Coronary artery (tissue), 2 donors: ENCODE measurements at regions not wholly inside any gene's neighbourhood (a gene's known extent, or its start where the extent isn't known, plus 50 kb on each side); places are given as distances from the start of the nearest gene placed in this dataset.

Source experiments
- DNase-seq: peaks from one replicate; pipeline ENCODE4 v3.0.0-alpha.2; 2017; ENCODE audit warnings: low spot score
- H3K27ac ChIP-seq, 2 donors: fragments of 200-600 bp; sonication (generic); one replicate each; pipeline ENCODE4 v1.5.1; 2016 to 2019
- H3K4me3 ChIP-seq: fragments of 200-600 bp; sonication (generic); 2 replicates; pipeline ENCODE4 v1.5.1; 2016; ENCODE audit warnings: mild to moderate bottlenecking, moderate library complexity
- TF ChIP-seq, protein P1 (sequence below): fragments of 200-600 bp; sonication (generic); IDR thresholded peaks from one replicate; pipeline ENCODE4 v1.5.1; 2019; ENCODE audit warnings: antibody characterized with exemption

DNA sequence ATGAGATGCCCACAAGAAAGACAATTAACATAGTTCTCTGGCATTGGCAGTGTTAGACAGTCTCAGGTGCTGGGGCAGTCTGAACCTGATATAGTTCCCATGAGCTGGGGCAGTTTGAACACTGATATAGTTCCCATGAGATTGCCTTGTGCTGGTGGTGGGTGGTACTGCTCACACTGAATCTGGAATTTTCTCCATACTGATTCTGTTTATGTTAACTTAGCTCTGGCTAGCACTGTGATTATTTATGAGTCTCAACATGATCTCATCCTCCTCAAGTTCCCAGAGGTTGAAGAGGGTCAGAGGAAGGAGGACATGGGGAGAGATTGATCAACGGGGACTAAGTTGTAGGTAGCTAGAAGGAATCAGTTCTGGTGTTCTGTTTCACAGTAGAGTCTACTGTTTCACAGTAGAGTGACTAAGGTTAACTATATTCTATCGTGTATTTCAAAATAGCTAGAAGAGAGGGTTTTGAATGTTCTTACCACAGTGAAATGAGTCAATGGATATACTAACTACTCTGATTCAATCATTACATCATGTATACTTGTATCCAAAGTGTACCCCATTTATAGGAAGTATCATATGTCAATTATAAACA, 379.9 kb downstream of the ADAM29 start:
- DNase-seq, result no peak
- no peak overlapping the region for H3K27ac ChIP-seq
- TF ChIP-seq, protein P1, sequence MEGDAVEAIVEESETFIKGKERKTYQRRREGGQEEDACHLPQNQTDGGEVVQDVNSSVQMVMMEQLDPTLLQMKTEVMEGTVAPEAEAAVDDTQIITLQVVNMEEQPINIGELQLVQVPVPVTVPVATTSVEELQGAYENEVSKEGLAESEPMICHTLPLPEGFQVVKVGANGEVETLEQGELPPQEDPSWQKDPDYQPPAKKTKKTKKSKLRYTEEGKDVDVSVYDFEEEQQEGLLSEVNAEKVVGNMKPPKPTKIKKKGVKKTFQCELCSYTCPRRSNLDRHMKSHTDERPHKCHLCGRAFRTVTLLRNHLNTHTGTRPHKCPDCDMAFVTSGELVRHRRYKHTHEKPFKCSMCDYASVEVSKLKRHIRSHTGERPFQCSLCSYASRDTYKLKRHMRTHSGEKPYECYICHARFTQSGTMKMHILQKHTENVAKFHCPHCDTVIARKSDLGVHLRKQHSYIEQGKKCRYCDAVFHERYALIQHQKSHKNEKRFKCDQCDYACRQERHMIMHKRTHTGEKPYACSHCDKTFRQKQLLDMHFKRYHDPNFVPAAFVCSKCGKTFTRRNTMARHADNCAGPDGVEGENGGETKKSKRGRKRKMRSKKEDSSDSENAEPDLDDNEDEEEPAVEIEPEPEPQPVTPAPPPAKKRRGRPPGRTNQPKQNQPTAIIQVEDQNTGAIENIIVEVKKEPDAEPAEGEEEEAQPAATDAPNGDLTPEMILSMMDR, result no peak
- H3K4me3 ChIP-seq, result no peak overlapping the region

DNA sequence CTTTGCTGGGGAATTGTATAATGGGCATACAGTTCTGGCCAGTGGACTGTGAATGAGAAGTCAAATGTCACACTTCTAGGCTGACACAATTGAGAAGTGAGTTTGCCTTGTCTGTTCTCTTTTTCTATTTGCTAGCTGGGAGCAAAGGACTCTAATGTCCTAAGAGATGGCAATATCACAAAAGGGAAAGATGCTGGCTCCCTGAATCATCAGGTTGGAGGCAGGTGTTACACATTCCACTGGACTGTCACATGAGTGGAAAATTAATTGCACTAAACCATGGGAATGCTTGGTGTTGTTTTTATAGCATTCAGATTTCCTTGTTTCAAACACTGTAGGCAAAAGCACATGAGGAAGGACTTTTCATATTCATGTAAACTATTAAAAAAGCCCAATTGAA, 388.3 kb downstream of the ADAM29 start:
- Histone ChIP-seq H3K4me3 (no peak overlapping the region), H3K27ac (no peak overlapping the region)
- TF ChIP-seq, protein P1, result no peak
- DNase-seq, result no peak

DNA sequence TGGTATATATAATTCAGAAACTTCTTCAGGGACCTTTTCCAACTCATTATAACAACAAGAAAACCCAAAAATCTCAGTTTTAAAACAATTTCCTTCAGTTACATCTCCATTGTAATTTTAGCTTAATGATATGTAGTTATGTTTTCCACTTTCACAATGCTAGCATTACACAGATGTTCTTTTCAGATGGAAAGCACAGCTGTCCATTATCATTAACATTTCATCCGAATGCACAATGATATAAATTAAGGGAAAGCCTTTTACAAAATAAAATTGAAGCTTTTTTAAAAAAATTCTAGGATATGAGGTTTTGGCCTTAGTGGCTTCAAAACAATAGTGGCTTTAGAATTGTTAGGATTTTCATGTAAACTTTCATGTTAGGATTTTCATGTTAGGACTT, 389.2 kb downstream of the ADAM29 start:
- no peak overlapping the region for H3K4me3 ChIP-seq
- H3K27ac ChIP-seq, result no peak overlapping the region
- DNase-seq, result no peak
- TF ChIP-seq, protein P1, result no peak

DNA sequence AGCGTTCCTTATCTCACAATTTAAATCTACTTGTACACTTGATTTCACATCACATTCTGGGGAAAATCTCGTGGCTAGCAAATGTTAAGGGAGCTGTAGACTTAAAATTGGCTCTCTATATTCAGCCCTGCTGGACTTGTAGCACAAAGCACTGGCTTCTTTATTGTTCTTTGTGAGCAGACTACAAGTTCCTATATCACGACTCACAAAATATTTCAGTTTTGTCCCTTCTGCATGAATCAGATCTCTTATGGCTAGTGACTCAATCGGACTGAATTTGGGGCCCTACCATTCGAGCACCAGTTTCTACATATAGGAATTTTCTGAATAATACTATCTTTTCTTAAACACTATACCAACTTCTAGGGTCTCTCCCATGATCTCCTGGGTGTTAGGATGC, 390.1 kb downstream of the ADAM29 start:
- TF ChIP-seq, protein P1, result no peak
- no peak overlapping the region for H3K27ac ChIP-seq
- H3K4me3 ChIP-seq, result no peak overlapping the region
- no peak for DNase-seq

DNA sequence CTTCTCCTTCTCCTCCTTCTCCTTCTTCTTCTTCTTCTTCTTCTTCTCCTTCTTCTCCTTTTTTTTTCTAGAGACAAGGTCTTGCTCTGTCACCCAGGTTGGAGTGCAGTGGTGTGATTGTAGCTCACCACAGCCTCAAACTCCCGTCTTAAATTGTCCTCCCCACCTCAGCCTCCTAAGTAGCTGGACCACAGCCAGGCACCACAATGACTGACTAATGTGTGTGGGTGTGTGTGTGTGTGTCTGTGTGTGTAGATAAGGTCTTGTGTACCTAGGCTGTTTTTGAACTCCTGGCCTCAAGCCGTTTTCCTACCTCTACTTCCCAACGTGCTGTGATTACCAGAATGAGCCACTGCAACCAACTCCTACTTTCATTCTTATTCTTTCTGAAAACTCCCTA, 390.9 kb downstream of the ADAM29 start:
- no peak for DNase-seq
- no peak overlapping the region for H3K27ac ChIP-seq
- no peak overlapping the region for H3K4me3 ChIP-seq
- TF ChIP-seq, protein P1, result no peak

DNA sequence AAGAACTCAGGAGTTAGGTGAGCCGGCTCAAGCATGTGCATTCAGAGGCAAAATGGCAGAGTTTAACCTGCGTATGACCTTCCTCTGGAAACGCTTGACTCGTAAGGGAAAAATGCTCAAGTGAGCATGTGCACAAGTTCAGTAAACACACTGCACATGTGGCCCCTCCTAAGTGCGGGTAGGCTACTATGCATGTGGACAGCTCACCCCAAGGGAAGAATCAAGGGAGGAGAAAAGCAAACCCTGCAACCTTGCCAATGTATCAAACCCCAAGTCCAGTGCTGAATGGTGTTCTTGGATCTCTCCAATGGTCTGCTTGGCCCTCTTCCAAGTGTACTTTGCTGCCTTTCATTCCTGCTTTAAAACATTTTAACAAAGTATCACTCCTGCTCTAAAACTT, 407.1 kb downstream of the ADAM29 start:
- DNase-seq, result no peak
- TF ChIP-seq, protein P1, result no peak
- H3K4me3 ChIP-seq, result no peak overlapping the region
- H3K27ac ChIP-seq, result no peak overlapping the region

DNA sequence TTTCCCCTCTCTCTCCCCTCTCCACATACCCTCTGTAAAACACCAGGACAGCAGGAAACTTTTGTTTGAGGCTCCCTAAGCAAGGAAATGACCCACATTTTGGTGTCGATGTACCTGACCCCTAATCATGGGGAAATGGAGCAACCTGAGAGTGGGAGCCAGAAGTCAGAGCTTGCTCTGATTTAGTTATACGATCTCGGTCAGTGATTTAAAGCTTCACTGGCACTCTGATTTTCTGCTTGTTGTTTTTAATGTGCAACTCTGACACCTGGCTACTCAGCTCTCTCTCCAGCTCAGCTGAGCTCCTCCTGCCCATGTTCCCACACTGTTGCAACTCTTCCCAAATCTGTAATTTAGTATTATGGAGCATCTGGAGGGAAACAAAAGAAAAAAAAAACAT, 408.6 kb downstream of the ADAM29 start:
- no peak for DNase-seq
- no peak overlapping the region for H3K4me3 ChIP-seq
- H3K27ac ChIP-seq, result no peak overlapping the region
- TF ChIP-seq, protein P1, result no peak
